ENCODE measurements at regions not wholly inside any gene's neighbourhood (a gene's known extent, or its start where the extent isn't known, plus 50 kb on each side); places are given as distances from the start of the nearest gene placed in this dataset.

- no peak for TF ChIP-seq CTCF (IDR thresholded peaks at IDR 0.05)
- TF ChIP-seq POLR2A (IDR thresholded peaks at IDR 0.05), result no peak
These were observed 310.7 kb downstream of the CD83 start for GRCh38 chr6:14428269-14428668.
